NT2/D1 (cell line): ENCODE measurements at regions not wholly inside any gene's neighbourhood (a gene's known extent, or its start where the extent isn't known, plus 50 kb on each side); places are given as distances from the start of the nearest gene placed in this dataset.

Experiments used
- YY1 ChIP-seq: IDR thresholded peaks from 2 replicates; pipeline ENCODE4 v1.6.1; 2011; ENCODE audit not compliant: insufficient read length, insufficient read depth
- ZNF274 ChIP-seq: IDR thresholded peaks from 2 replicates; pipeline ENCODE4 v1.6.1; 2011; ENCODE audit warnings: mild to moderate bottlenecking, low read depth, low read length

- TF ChIP-seq ZNF274, result no peak
- no peak for TF ChIP-seq YY1
Measured at GRCh38 chr2:39593439-39594393, 72.0 kb upstream of the TMEM178A start.
